Panc1 (cell line): ENCODE measurements at regions not wholly inside any gene's neighbourhood (a gene's known extent, or its start where the extent isn't known, plus 50 kb on each side); places are given as distances from the start of the nearest gene placed in this dataset.

Experiments
- ATAC-seq: fragments of 200-7000 bp; cut with Tn5 transposase; 2 replicates; pipeline ENCODE4 v1.9.1; 2020; ENCODE audit warnings: mild to moderate bottlenecking, moderate library complexity
- BruUV-seq: library from RNA; stranded (reverse); fragments of 400-500 nt; replicated peaks from 2 replicates; lab custom pipeline; 2021; lab: Mats Ljungman, UMichigan
- CTCF ChIA-PET: fragments of 300-600 bp; sonication (Branson Sonifier 250); formaldehyde crosslinking; loops from one replicate; lab custom pipeline; 2022; ENCODE audit warnings: antibody characterized with exemption; lab: Charles Lee
- POLR2A ChIA-PET: fragments of 300-600 bp; sonication (Branson Sonifier 250); formaldehyde crosslinking; loops from one replicate; lab custom pipeline; 2022; ENCODE audit warnings: antibody characterized with exemption; lab: Charles Lee
- DNase-seq: peaks from one replicate; pipeline ENCODE4 v3.0.0-alpha.2; 2010; ENCODE audit warnings: low read depth, low spot score
- H3K27ac ChIP-seq: 2 replicates; pipeline ENCODE4 v1.5.1; 2011; ENCODE audit warnings: mild to moderate bottlenecking, low read length, inconsistent platforms
- H3K27me3 ChIP-seq: fragments of 200-500 bp; sonication (Bioruptor generic); 2 replicates; pipeline ENCODE4 v1.6.0; 2014; ENCODE audit warnings: low read length, inconsistent platforms; ENCODE audit not compliant: control insufficient read depth, insufficient read depth
- H3K36me3 ChIP-seq: fragments of 200-500 bp; sonication (Bioruptor generic); 2 replicates; pipeline ENCODE4 v1.5.1; 2014; ENCODE audit warnings: inconsistent platforms, mild to moderate bottlenecking, low read length, moderate library complexity; ENCODE audit not compliant: control insufficient read depth, insufficient read depth
- H3K4me1 ChIP-seq: 2 replicates; pipeline ENCODE4 v1.5.1; 2011; ENCODE audit warnings: inconsistent platforms, mild to moderate bottlenecking, low read length, moderate library complexity; ENCODE audit not compliant: control insufficient read depth, insufficient read depth
- H3K4me3 ChIP-seq, 2 experiments: 2 replicates each; pipeline ENCODE4 v1.5.1; 2011 to 2012; ENCODE audit warnings: low read depth in 2 of 2, low read length in 2 of 2, mild to moderate bottlenecking in 2 of 2, inconsistent platforms in 1 of 2, moderate library complexity in 1 of 2
- H3K9me3 ChIP-seq: fragments of 200-500 bp; sonication (Bioruptor generic); 2 replicates; pipeline ENCODE4 v1.5.1; 2014; ENCODE audit warnings: low read depth, mild to moderate bottlenecking, inconsistent platforms, low read length, moderate library complexity; ENCODE audit not compliant: control insufficient read depth, insufficient read depth
- CTCF ChIP-seq: fragments of 450-650 bp; IDR thresholded peaks from 2 replicates; pipeline ENCODE4 v1.5.1; 2017; ENCODE audit warnings: mild to moderate bottlenecking
- POLR2AphosphoS5 ChIP-seq: IDR thresholded peaks from 2 replicates; pipeline ENCODE4 v1.6.1; 2012; ENCODE audit warnings: mild to moderate bottlenecking, low read depth, low read length, moderate library complexity
- SIN3A ChIP-seq: IDR thresholded peaks from 2 replicates; pipeline ENCODE4 v1.6.1; 2012; ENCODE audit warnings: low read depth, mild to moderate bottlenecking, low read length, moderate library complexity, borderline replicate concordance; ENCODE audit not compliant: insufficient read depth
- TCF7L2 ChIP-seq: IDR thresholded peaks from 2 replicates; pipeline ENCODE4 v1.6.1; 2011; ENCODE audit warnings: mild to moderate bottlenecking, low read depth, low read length, inconsistent platforms
- in situ Hi-C: cut with HindIII; loops from 2 replicates; pipeline ENCODE4 v1.10.0; 2016; ENCODE audit warnings: low sequenced_read_pairs, low pct_unique_long_range_greater_than_20kb
- intact Hi-C: fragments of 100-400 bp; cut with micrococcal nuclease; formaldehyde crosslinking; loops from one replicate; pipeline ENCODE4 v1.10.0; 2022; ENCODE audit not compliant: unreplicated experiment
- TF ChIP-seq, protein P1 (sequence below), 2 experiments: IDR thresholded peaks; 2 replicates each; pipeline ENCODE4 v1.6.1; 2011 to 2012; ENCODE audit warnings: low read depth in 2 of 2, control low read depth in 1 of 2, low read length in 1 of 2, mild to moderate bottlenecking in 1 of 2, moderate library complexity in 1 of 2; ENCODE audit not compliant: insufficient read depth in 1 of 2

- in situ Hi-C loops: no loop called here
- Histone ChIP-seq H3K4me3 (no peak overlapping the region), H3K4me1 (no peaks in the 10 kb centered on the region), H3K27me3 (no peaks in the 10 kb centered on the region), H3K27ac (no peak overlapping the region), H3K9me3 (no peaks in the 10 kb centered on the region), H3K36me3 (no peaks in the 10 kb centered on the region; the same call in 1 of the 2 replicates)
- ChIA-PET POLR2A (no interaction called here), CTCF (no interaction called here)
- TF ChIP-seq, protein P1, sequence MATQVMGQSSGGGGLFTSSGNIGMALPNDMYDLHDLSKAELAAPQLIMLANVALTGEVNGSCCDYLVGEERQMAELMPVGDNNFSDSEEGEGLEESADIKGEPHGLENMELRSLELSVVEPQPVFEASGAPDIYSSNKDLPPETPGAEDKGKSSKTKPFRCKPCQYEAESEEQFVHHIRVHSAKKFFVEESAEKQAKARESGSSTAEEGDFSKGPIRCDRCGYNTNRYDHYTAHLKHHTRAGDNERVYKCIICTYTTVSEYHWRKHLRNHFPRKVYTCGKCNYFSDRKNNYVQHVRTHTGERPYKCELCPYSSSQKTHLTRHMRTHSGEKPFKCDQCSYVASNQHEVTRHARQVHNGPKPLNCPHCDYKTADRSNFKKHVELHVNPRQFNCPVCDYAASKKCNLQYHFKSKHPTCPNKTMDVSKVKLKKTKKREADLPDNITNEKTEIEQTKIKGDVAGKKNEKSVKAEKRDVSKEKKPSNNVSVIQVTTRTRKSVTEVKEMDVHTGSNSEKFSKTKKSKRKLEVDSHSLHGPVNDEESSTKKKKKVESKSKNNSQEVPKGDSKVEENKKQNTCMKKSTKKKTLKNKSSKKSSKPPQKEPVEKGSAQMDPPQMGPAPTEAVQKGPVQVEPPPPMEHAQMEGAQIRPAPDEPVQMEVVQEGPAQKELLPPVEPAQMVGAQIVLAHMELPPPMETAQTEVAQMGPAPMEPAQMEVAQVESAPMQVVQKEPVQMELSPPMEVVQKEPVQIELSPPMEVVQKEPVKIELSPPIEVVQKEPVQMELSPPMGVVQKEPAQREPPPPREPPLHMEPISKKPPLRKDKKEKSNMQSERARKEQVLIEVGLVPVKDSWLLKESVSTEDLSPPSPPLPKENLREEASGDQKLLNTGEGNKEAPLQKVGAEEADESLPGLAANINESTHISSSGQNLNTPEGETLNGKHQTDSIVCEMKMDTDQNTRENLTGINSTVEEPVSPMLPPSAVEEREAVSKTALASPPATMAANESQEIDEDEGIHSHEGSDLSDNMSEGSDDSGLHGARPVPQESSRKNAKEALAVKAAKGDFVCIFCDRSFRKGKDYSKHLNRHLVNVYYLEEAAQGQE (IDR thresholded peaks at IDR 0.05; ENCODE audit: insufficient read depth in 1 of 2, low read depth in 2 of 2, low read length in 1 of 2): no peak
- TF ChIP-seq TCF7L2 (no peak), CTCF (no peak), POLR2AphosphoS5 (no peak), SIN3A (no peak)
- DNase-seq: no peak
- BruUV-seq: no TSS peak
- intact Hi-C loops: no loop called here
- no peak for ATAC-seq
Observed at GRCh38 chr18:39450958-39451357, 1885.4 kb upstream of the CELF4 start.

DNA sequence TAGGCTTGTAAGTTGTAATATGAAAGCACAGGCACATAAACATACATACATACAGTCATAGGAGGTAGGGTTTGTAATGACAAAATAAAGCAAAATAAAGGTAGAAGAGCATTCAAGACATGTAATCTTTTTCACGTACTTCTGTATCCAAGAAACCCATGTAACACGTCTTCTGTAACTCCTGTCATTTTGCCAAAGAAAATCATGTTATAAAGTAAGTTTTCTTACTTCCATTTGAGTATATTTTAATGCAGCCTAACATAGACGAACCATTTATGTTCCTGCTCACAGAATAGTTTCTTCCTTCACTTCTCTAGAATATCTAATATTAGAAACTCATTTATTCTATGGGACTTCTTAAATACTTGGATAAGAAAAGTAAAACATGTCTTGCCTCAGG is 1884.0 kb upstream of the CELF4 start:
- no peaks in the 10 kb centered on the region; the same call in 1 of the 2 replicates for H3K36me3 ChIP-seq
- intact Hi-C loops: no loop called here
- ChIA-PET CTCF (no interaction called here), POLR2A (no interaction called here)
- H3K27ac ChIP-seq: no peak overlapping the region
- in situ Hi-C loops: no loop called here
- H3K27me3 ChIP-seq: no peaks in the 10 kb centered on the region
- H3K4me1 ChIP-seq: no peaks in the 10 kb centered on the region
- ATAC-seq (no peak), DNase-seq (no peak)
- H3K9me3 ChIP-seq: no peaks in the 10 kb centered on the region
- no peak overlapping the region for H3K4me3 ChIP-seq
- TF ChIP-seq SIN3A (no peak), CTCF (no peak), TCF7L2 (no peak), POLR2AphosphoS5 (no peak)
- TF ChIP-seq, protein P1 (IDR thresholded peaks at IDR 0.05; ENCODE audit: insufficient read depth in 1 of 2, low read depth in 2 of 2, low read length in 1 of 2): no peak
- no TSS peak for BruUV-seq
